Muscle of arm (tissue), 1 donor: ENCODE measurements at regions not wholly inside any gene's neighbourhood (a gene's known extent, or its start where the extent isn't known, plus 50 kb on each side); places are given as distances from the start of the nearest gene placed in this dataset.
"Not testable (repeated sequence)": the region's sequence is repeated elsewhere in the genome, so short reads cannot be mapped to it uniquely, and the experiment has no call there.

Source experiments
- DNase-seq: peaks from one replicate; pipeline ENCODE4 v3.0.0-alpha.2; 2013

DNA sequence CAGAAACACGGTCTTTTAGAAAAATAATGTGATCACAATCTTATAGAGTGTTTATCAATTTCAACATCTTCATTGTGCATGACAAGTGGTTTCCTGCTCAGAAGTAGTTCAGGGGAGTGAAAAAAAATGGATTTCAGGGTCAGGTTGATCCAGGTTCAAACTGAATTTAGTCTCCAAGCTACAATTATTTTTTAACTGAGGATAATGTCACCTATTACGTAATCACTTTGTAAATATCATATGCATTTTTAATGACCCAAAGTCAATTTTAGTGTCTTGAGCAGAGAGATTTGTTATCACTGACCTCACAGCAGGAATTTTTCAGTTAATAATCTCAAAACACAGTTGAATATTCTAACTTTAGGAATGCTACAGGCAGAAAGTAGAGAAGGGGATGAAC is 627.2 kb upstream of the LUZP2 start:
- DNase-seq, result no peak

DNA sequence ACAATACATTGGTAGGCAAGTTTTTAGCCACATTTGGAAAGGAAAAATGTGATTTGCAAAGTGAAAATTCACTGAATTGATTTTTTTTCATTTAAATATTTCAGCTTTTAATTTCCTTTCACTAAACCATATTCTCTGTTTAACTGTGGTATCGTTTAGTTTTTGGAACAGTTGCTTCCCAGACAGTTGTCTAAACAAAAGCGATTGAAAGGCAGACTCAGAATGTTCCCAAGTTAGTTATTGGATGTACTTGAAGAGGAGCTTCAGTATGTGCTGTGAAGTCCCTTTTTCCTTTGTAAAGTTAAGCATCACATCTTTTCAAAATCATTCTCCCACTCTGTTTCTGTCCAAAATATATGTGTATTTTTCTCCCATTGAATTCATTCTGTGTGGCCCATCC is 623.4 kb upstream of the LUZP2 start:
- DNase-seq, result no peak

DNA sequence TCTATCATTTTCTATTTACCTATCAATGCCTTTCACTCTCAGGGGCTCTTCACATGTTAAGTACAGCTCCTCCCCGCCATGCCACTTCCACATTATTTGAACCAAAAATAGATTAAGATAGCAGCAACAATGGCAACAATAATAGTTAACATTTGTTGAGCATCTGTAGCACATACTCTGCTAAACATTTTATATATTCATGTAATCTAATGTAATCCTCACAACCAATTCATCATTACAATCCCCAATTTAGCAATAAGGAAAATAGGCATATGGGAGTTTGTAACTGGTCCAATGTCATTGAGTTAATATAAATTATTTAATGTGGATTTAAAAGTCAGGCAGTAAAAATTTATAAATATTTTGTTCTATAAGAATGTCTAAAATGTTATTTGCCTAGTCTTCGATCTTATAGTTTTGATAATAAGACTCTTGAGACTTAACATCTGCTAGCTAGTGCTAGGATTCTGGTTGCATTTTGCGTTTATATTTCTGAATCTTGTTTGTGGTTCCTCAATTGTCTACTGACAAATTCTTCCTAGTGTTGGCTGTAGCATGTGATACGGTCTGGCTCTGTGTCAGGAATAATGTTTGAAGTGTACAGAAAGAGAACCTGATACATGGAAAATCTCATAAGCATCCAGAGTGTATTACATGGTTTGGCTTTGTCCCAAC is 621.5 kb upstream of the LUZP2 start:
- DNase-seq, result peak; percentile 38

DNA sequence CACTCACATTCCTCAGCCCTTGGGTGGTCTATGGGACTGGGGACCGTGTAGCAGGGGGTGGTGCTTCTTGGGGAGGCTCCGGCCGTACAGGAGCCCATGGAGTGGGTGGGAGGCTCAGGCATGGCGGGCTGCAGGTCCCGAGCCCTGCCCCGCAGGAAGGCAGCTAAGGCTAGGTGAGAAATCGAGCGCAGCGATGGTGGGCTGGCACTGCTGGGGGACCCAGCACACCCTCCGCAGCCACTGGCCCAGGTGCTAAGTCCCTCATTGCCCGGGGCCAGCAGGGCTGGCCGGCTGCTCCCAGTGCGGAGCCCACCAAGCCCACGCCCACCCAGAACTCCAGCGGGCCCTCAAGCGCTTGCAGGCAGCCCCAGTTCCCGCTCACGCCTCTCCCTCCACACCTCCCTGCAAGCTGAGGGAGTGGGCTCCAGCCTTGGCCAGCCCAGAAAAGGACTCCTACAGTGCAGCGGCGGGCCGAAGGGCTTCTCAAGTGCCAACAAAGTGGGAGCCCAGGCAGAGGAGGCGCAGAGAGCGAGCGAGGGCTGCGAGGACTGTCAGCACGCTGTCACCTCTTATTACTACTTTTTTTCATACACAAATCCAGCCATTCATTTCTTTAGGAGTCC is 613.3 kb upstream of the LUZP2 start:
- DNase-seq, result not testable (repeated sequence)

DNA sequence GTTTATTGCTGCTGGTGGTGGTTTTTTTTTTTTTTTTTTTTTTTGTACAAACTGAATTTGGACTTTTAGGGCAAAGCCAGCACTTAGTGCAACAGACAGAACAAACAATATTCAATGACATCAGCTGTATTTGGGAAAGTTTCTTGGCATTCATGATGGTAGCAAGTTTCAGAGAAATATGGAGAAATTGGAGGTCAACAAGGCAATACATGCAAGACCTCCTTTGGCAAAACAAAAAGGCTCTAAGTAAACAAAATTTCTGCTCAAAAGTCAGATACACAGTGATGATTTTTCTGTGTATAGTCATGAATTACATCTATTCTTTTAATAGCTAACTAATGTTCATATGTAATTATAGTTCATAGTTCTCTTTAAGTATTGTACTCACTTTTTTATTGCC is 612.5 kb upstream of the LUZP2 start:
- DNase-seq, result no peak

DNA sequence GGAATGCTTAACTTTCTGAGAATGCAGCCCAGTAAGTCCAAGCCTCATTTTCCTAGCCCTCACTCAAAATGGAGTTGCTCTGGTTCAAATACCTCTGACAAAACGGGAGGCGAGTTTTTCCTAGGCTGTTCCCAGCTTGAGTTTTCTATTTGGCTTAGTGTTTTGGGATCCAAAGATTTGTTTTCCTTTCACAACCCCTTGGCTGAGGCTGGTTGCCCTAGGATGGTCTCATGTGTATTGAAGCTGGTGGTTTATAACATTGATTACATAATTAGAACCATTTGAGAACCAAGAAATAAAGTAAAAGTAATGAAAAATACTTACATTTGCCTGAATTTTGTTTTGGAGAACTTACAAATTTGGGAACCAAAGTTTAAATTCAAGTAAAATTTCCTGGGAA is 611.1 kb upstream of the LUZP2 start:
- no peak for DNase-seq

DNA sequence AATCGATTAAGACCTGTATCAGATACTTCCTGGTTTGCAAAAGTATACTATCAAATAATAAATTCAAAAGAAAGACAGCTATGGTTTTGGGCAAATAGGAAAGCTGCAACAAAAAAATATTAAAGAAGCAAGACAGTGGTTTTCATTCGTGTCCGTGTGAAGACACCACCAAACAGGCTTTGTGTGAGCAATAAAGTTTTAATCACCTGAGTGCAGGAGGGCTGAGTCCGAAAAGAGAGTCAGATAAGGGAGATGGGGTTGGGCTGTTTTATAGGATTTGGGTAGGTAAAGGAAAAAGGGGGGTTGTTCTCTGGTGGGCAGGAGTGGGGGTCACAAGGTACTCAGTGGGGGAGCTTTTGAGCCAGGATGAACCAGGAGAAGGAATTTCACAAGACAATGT is 609.7 kb upstream of the LUZP2 start:
- not testable (repeated sequence) for DNase-seq

DNA sequence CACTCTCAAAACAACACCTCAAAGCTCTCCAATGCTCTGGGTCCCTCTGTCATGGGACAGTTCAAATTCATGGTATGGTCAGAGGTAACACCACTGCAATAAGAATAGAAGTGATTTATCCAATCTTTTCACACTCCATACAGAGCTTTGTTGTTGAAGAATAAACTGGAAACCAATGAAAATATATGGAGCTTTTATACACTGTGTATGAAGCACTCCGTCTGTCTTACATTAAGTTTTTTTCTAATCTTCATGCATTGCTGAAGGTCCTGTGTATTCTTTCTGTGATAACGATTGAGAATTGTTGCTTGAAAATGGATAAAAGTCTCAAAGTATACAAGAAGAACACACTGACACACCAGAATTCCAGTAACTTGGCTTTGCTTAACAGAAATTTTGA is 603.7 kb upstream of the LUZP2 start:
- no peak for DNase-seq

DNA sequence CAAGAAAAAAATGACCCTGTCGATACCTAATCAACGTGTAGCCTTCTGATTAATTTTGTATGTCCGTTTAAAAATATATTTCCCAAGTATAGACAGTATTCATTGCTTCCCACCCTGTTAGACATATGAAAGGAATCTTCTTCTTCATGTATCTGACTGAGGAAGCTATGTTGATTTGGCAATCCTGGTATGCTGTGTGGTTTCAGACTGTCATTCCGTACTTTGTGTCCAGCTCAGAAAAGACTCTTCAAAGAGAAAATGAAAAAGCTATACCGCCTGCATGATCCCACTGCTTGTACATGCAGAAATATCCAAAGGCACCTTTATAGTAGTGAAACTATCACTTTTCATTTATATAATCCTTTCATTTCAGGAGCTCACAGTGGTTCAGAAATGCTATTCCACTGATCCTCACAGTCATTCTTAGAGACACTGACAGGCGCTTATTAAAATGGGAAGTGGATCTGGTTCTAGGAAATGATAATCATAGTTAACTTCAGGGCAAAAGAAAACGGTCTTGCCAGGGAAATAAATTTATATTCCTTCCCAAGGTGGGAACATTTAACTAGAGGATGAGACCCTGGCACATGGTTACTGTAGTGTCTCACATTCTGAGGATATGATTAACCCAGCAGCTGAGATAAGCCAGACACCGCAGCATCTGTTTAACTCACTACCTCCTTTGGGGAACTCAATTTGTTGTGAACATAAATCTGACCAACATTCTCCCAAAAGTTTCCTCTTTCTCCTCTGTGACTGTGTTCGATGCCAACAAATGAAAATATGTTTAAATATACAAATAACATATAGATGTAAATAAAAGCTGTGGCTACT is 599.2 kb upstream of the LUZP2 start:
- no peak for DNase-seq

DNA sequence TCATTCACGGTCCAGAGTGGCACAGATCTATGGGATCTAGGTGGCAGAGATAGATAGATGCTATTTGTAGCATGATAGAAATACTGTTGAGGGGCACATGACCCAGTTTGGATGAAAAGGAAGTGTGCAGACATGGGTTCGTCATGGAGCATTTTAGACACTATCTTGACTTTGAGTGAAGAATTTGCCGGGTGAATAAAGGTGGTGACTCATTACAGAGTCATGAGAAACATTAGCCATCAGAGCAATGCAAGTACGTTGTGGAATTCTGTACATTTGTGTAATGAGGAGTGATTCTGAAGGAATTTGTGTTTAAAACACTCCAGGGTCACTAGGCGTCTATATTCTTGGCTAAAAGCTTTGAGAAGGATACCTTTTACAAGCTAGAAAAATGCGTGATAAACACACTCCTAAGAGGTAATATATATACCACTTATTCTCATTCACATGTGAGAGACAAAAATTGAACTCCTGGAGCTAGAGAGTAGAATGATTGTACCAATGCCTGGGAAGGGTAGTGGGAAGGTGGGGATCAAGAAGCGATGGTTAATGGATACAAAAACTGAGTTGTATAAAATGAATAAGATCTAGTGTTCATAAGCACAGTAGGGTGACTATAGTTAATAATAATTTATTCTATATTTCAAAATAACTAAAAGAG is 593.7 kb upstream of the LUZP2 start:
- no peak for DNase-seq

DNA sequence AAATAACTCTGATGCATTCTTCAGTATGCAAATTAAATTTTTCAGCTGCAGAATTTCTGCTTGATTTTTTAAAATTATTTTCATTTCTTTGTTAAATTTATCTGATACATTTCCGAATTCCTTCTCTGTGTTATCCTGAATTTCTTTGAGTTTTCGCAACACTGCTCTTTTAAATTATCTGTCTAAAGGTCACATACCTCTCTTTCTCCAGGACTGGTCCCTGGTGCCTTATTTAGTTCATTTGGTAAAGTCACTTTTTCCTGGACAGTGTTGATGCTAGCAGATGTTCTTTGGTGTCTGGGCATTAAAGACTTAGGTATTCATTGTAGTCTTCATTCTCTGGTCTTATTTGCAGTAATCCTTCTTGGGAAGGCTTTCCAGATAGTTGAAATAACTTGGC is 577.4 kb upstream of the LUZP2 start:
- no peak for DNase-seq

DNA sequence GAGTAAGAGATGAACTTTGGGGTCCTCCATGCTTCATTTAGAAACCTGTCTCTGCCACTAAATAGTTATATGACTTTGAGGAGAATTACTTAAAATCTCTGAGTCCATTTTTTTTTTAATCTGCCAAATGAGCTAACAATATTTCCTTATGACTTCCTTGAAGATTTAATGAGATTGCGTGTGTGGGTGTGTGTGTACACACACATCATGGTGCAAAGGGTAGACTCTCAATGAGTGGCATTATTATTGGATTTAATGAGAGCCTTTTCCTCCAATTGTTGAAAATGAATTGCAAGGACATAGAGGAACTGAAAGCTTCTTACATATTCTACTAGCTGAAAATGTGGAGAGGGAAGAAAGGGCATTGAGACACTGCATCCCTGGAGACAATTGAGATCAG is 573.5 kb upstream of the LUZP2 start:
- no peak for DNase-seq

DNA sequence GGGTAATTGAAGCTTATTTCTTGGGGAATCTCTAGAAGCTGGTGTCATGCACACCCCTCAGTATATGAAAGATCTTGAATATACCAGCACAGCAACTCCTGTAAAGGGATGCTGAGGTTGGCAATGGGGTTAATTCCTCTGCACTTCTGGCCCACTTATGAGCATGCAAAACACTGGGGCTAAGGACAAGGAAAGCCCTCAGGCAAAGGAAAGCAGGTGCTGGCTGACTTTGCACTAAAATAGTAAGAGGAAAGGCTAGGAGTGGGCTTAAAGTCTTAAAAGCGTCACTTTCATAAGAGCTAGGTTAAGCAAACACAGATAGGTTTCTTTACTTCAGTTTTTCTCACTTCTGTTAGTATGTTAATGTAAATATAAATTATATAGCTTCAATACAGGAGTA is 572.6 kb upstream of the LUZP2 start:
- no peak for DNase-seq

DNA sequence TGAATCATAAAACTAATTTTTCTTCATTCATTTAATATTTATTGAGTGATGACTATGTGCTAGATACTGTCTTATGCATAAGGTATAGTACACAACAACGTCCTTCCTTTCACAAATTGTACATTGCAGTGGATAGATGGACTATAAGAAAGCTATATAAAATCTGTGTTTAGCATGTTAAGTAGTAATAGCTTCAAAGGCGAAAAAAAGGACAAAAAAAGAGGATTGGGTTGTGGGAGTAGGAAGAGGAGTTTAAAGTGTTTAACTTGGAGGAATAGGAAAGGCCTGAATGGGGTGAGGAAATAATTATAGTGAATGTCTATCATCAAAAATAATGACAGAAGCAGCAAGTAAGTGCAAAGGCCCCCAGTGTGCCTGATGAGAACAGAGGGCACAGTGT is 565.4 kb upstream of the LUZP2 start:
- DNase-seq, result no peak

DNA sequence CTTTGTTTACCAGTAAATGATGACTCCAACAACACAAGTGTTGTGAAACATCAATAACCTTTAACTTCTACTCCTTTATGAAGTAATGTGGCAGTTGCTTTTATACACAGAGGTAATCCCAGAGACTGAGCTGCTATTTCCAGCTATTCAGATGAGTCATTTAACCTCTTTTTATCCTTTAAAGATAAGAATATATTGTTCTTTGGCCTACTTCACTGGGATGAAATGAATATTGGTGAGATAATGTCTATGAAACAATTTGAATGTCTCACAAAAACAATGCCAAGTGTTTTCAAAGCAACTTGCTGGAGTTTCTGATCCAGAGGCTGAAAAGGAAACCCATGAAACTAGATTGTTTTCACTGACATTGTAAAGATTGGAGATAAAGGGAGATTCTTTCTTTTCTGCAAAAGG is 564.4 kb upstream of the LUZP2 start:
- no peak for DNase-seq

DNA sequence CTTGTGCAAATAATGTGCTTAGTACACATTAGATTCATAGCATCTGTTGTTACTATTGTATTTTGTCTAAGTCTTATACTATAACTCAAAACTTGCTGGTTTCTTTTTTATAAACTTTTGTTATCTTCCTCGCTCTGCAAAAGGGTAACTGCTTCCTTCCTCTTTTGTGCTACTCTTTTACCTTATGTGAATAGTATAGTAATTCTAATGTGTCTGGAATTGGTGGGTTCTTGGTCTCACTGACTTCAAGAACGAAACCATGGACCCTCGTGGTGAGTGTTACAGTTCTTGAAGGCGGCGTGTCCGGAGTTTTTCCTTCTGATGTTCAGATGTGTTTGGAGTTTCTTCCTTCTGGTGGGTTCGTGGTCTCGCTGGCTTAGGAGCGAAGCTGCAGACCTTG is 563.1 kb upstream of the LUZP2 start:
- no peak for DNase-seq

DNA sequence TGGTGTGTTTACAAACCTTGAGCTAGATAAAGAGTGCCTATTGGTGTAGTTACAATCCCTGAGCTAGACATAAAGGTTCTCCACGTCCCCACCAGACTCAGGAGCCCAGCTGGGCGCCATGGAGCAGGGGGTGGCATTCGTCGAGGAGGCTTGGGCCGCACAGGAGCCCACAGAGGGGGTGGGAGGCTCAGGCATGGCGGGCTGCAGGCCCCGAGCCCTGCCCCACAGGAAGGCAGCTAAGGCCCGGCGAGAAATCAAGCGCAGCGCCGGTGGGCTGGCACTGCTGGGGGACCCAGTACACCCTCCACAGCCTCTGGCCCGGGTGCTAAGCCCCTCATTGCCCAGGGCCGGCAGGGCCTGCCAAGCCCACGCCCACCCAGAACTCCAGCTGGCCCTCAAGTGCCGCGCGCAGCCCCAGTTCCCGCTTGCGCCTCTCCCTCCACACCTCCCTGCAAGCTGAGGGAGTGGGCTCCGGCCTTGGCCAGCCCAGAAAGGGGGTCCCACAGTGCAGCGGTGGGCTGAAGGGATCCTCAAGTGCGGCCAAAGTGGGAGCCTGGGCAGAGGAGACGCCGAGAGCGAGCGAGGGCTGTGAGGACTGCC is 562.1 kb upstream of the LUZP2 start:
- not testable (repeated sequence) for DNase-seq

DNA sequence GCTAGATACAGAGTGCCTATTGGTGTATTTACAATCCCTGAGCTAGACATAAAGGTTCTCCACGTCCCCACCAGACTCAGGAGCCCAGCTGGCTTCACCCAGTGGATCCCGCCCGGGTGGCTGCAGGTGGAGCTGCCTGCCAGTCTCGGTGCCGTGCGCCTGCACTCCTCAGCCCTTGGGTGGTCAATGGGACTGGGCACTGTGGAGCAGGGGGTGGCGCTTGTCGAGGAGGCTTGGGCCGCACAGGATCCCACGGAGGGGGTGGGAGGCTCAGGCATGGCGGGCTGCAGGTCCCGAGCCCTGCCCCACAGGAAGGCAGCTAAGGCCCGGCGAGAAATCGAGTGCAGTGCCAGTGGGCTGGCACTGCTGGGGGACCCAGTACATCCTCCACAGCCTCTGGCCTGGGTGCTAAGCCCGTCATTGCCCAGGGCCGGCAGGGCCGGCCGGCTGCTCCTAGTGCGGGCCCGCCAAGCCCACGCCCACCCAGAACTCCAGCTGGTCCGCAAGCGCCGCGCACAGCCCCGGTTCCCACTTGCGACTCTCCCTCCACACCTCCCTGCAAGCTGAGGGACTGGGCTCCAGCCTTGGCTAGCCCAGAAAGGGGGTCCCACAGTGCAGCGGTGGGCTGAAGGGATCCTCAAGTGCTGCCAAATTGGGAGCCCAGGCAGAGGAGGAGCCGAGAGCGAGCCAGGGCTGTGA is 554.6 kb upstream of the LUZP2 start:
- not testable (repeated sequence) for DNase-seq

DNA sequence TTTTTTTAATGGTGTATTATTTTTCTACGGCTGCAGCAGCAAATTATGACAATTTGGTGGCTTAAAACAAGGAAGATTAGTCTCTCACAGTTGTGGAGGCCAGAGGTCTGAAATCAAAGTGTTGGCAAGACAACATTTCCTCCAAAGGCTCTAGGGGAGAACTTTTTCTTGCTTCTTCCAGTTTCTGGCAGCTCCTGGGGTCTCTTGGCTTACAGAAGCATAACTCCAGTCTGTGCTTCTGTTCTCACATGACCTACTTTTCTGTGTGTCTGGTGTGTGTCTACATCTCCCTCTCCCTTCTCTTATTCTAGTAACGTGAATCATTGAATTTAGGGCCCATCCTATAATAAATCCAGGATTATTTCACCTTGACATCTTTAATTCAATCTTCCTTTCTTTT is 551.9 kb upstream of the LUZP2 start:
- peak; percentile 65 for DNase-seq

DNA sequence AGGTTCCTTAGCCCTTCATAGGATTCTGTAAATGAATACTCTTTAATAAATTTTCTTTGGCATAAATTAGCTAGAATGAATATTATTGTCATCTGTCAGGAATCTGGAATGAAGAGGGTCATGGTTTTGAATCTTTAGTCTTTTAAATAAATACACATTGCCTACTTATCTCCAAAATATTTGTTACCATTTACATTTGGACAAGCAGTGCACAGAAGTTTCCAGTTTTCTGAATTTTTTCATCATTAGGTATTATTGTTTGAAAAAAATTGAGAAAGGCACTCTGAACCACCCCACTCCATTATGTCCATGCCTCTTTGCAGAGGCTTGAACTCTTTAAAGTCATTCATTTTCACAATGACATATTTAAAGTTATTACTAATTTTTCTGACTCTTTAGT is 549.0 kb upstream of the LUZP2 start:
- no peak for DNase-seq

DNA sequence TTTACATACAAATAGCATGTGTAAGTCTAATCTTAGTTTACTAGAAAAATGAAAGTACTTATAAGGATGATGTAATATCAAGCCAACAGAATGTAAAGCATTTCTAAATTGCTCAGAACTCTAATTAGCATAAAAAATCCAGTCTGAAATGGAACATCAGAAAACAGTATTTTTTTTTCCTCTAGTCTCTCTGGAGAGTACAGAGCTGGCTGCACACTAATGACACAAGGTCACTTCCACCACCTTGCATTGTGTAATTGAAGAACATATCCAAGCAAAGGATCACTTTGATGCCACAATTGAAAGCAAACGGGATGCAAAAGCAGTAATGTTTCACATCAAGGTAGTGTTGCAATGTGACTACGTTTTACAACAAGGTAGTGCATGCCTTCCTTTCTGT is 548.0 kb upstream of the LUZP2 start:
- no peak for DNase-seq
